ENCODE measurements at regions not wholly inside any gene's neighbourhood (a gene's known extent, or its start where the extent isn't known, plus 50 kb on each side); places are given as distances from the start of the nearest gene placed in this dataset.
A peak's percentile ranks its signal among the peaks of the same experiment; 100 is the strongest.

GRCh38 chr20:52529826-52530225, 338.2 kb upstream of the ZFP64 start:
- Histone ChIP-seq H3K27me3 (ENCODE audit: control insufficient read depth in 5 of 5, insufficient read depth in 4 of 5, low read length in 5 of 5) (peaks cover 0 to 4% (median 0%) of the 10 kb centered on the region in 5 donors), H3K4me1 (ENCODE audit: control insufficient read depth in 5 of 5, insufficient read depth in 5 of 5, low read length in 5 of 5) (no peaks in the 10 kb centered on the region), H3K9ac (ENCODE audit: low read length in 5 of 5) (no peak overlapping the region), H3K4me3 (ENCODE audit: low read depth in 1 of 5, low read length in 5 of 5) (no peak overlapping the region), H3K27ac (ENCODE audit: low read depth, low read length) (no peak overlapping the region), H3K9me3 (ENCODE audit: control insufficient read depth in 5 of 5, low read length in 5 of 5) (peaks cover 0 to 3% (median 0%) of the 10 kb centered on the region in 5 donors), H3K36me3 (ENCODE audit: control insufficient read depth in 5 of 5, insufficient read depth in 5 of 5, low read length in 5 of 5) (no peaks in the 10 kb centered on the region)

- Histone ChIP-seq H3K4me1 (ENCODE audit: control insufficient read depth in 5 of 5, insufficient read depth in 5 of 5, low read length in 5 of 5) (no peaks in the 10 kb centered on the region), H3K27ac (ENCODE audit: low read depth, low read length) (no peak overlapping the region), H3K9ac (ENCODE audit: low read length in 5 of 5) (no peak overlapping the region), H3K4me3 (ENCODE audit: low read depth in 1 of 5, low read length in 5 of 5) (no peak overlapping the region), H3K27me3 (ENCODE audit: control insufficient read depth in 5 of 5, insufficient read depth in 4 of 5, low read length in 5 of 5) (peaks cover 0 to 1% (median 0%) of the 10 kb centered on the region in 5 donors), H3K36me3 (ENCODE audit: control insufficient read depth in 5 of 5, insufficient read depth in 5 of 5, low read length in 5 of 5) (no peaks in the 10 kb centered on the region), H3K9me3 (ENCODE audit: control insufficient read depth in 5 of 5, low read length in 5 of 5) (peaks cover 0 to 7% (median 3%) of the 10 kb centered on the region in 5 donors)
Observed at GRCh38 chr20:52524861-52525260, 333.3 kb upstream of the ZFP64 start.

GRCh38 chr20:52518735-52519134, 327.2 kb upstream of the ZFP64 start:
- peaks cover 0 to 7% (median 3%) of the 10 kb centered on the region in 5 donors for H3K9me3 ChIP-seq (ENCODE audit: control insufficient read depth in 5 of 5, low read length in 5 of 5)
- no peaks in the 10 kb centered on the region for H3K27me3 ChIP-seq (ENCODE audit: control insufficient read depth in 5 of 5, insufficient read depth in 4 of 5, low read length in 5 of 5)
- no peak overlapping the region for H3K9ac ChIP-seq (ENCODE audit: low read length in 5 of 5)
- no peaks in the 10 kb centered on the region for H3K4me1 ChIP-seq (ENCODE audit: control insufficient read depth in 5 of 5, insufficient read depth in 5 of 5, low read length in 5 of 5)
- no peaks in the 10 kb centered on the region for H3K36me3 ChIP-seq (ENCODE audit: control insufficient read depth in 5 of 5, insufficient read depth in 5 of 5, low read length in 5 of 5)
- H3K4me3 ChIP-seq (ENCODE audit: low read depth in 1 of 5, low read length in 5 of 5) = no peak overlapping the region
- no peak overlapping the region for H3K27ac ChIP-seq (ENCODE audit: low read depth, low read length)

- H3K36me3 ChIP-seq (ENCODE audit: control insufficient read depth in 5 of 5, insufficient read depth in 5 of 5, low read length in 5 of 5) = no peaks in the 10 kb centered on the region
- no peak overlapping the region for H3K4me3 ChIP-seq (ENCODE audit: low read depth in 1 of 5, low read length in 5 of 5)
- H3K27ac ChIP-seq (ENCODE audit: low read depth, low read length) = no peak overlapping the region
- no peaks in the 10 kb centered on the region for H3K4me1 ChIP-seq (ENCODE audit: control insufficient read depth in 5 of 5, insufficient read depth in 5 of 5, low read length in 5 of 5)
- H3K9me3 ChIP-seq (ENCODE audit: control insufficient read depth in 5 of 5, low read length in 5 of 5) = peaks cover 0 to 2% (median 1%) of the 10 kb centered on the region in 5 donors
- no peak overlapping the region for H3K9ac ChIP-seq (ENCODE audit: low read length in 5 of 5)
- no peaks in the 10 kb centered on the region for H3K27me3 ChIP-seq (ENCODE audit: control insufficient read depth in 5 of 5, insufficient read depth in 4 of 5, low read length in 5 of 5)
Observed at GRCh38 chr20:52515877-52516276, 324.3 kb upstream of the ZFP64 start.

GRCh38 chr20:52500157-52500556, 308.6 kb upstream of the ZFP64 start:
- no peaks in the 10 kb centered on the region for H3K36me3 ChIP-seq (ENCODE audit: control insufficient read depth in 5 of 5, insufficient read depth in 5 of 5, low read length in 5 of 5)
- H3K4me3 ChIP-seq (ENCODE audit: low read depth in 1 of 5, low read length in 5 of 5) = no peak overlapping the region
- H3K27ac ChIP-seq (ENCODE audit: low read depth, low read length) = no peak overlapping the region
- no peaks in the 10 kb centered on the region for H3K9me3 ChIP-seq (ENCODE audit: control insufficient read depth in 5 of 5, low read length in 5 of 5)
- H3K9ac ChIP-seq (ENCODE audit: low read length in 5 of 5) = no peak overlapping the region
- no peaks in the 10 kb centered on the region for H3K4me1 ChIP-seq (ENCODE audit: control insufficient read depth in 5 of 5, insufficient read depth in 5 of 5, low read length in 5 of 5)
- peaks cover 0 to 8% (median 3%) of the 10 kb centered on the region in 5 donors for H3K27me3 ChIP-seq (ENCODE audit: control insufficient read depth in 5 of 5, insufficient read depth in 4 of 5, low read length in 5 of 5)

- H3K27ac ChIP-seq (ENCODE audit: low read depth, low read length) = no peak overlapping the region
- H3K4me3 ChIP-seq (ENCODE audit: low read depth in 1 of 5, low read length in 5 of 5) = no peak overlapping the region
- H3K27me3 ChIP-seq (ENCODE audit: control insufficient read depth in 5 of 5, insufficient read depth in 4 of 5, low read length in 5 of 5) = peaks cover 0 to 10% (median 7%) of the 10 kb centered on the region in 5 donors
- peaks cover 0 to 10% (median 5%) of the 10 kb centered on the region in 5 donors for H3K4me1 ChIP-seq (ENCODE audit: control insufficient read depth in 5 of 5, insufficient read depth in 5 of 5, low read length in 5 of 5)
- H3K36me3 ChIP-seq (ENCODE audit: control insufficient read depth in 5 of 5, insufficient read depth in 5 of 5, low read length in 5 of 5) = no peaks in the 10 kb centered on the region
- no peaks in the 10 kb centered on the region for H3K9me3 ChIP-seq (ENCODE audit: control insufficient read depth in 5 of 5, low read length in 5 of 5)
- no peak overlapping the region for H3K9ac ChIP-seq (ENCODE audit: low read length in 5 of 5)
Observed at GRCh38 chr20:52497731-52498130, 306.2 kb upstream of the ZFP64 start.

DNA sequence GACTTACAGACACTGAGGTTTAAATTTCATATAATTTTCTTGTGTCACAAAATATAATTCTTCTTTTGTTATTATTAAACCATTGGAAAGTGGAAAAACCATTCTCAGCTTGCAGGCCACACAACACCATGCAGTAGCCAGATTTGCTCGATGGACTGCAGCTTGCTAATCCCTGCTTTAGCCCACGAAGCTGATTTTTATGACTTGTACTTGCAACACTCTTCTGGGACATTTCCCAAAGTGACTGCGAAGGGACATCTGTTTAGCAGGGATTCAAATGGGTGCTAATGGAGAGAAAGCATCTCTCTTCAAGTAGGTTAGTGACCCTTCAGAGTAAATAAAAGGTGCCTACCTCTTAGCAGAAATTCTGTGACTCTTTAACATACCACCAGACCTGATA, 304.6 kb upstream of the ZFP64 start:
- no peaks in the 10 kb centered on the region for H3K36me3 ChIP-seq (ENCODE audit: control insufficient read depth in 5 of 5, insufficient read depth in 5 of 5, low read length in 5 of 5)
- H3K9ac ChIP-seq (ENCODE audit: low read length in 5 of 5) = no peak overlapping the region
- no peak overlapping the region for H3K27ac ChIP-seq (ENCODE audit: low read depth, low read length)
- no peak overlapping the region for H3K4me3 ChIP-seq (ENCODE audit: low read depth in 1 of 5, low read length in 5 of 5)
- no peaks in the 10 kb centered on the region for H3K9me3 ChIP-seq (ENCODE audit: control insufficient read depth in 5 of 5, low read length in 5 of 5)
- peaks cover 0 to 15% (median 7%) of the 10 kb centered on the region in 5 donors for H3K4me1 ChIP-seq (ENCODE audit: control insufficient read depth in 5 of 5, insufficient read depth in 5 of 5, low read length in 5 of 5)
- peaks cover 0 to 10% (median 7%) of the 10 kb centered on the region in 5 donors for H3K27me3 ChIP-seq (ENCODE audit: control insufficient read depth in 5 of 5, insufficient read depth in 4 of 5, low read length in 5 of 5)

DNA sequence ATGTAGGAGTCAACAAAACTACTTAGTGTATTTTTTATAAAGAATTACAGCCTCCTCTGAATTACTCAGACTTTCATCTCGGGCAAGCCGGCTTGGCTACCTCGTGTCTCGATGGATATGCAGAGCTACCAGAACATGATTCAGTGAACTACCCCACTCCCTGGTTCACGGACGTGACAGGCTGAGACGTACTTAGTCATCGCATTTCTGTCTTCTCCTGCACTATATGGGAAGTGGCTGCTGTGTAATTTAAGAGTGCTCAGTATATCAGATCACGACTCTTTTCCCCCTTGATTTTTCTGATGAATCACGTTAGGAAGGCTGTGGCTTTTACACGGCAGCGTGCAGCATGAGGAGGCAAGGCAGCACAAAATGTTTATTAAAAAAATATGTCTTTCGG, 302.7 kb upstream of the ZFP64 start:
- no peak overlapping the region for H3K9ac ChIP-seq (ENCODE audit: low read length in 5 of 5)
- peaks cover 0 to 15% (median 7%) of the 10 kb centered on the region in 5 donors for H3K4me1 ChIP-seq (ENCODE audit: control insufficient read depth in 5 of 5, insufficient read depth in 5 of 5, low read length in 5 of 5)
- H3K9me3 ChIP-seq (ENCODE audit: control insufficient read depth in 5 of 5, low read length in 5 of 5) = no peaks in the 10 kb centered on the region
- H3K36me3 ChIP-seq (ENCODE audit: control insufficient read depth in 5 of 5, insufficient read depth in 5 of 5, low read length in 5 of 5) = no peaks in the 10 kb centered on the region
- H3K4me3 ChIP-seq (ENCODE audit: low read depth in 1 of 5, low read length in 5 of 5) = no peak overlapping the region
- H3K27me3 ChIP-seq (ENCODE audit: control insufficient read depth in 5 of 5, insufficient read depth in 4 of 5, low read length in 5 of 5) = peaks cover 0 to 12% (median 7%) of the 10 kb centered on the region in 5 donors
- no peak overlapping the region for H3K27ac ChIP-seq (ENCODE audit: low read depth, low read length)

DNA sequence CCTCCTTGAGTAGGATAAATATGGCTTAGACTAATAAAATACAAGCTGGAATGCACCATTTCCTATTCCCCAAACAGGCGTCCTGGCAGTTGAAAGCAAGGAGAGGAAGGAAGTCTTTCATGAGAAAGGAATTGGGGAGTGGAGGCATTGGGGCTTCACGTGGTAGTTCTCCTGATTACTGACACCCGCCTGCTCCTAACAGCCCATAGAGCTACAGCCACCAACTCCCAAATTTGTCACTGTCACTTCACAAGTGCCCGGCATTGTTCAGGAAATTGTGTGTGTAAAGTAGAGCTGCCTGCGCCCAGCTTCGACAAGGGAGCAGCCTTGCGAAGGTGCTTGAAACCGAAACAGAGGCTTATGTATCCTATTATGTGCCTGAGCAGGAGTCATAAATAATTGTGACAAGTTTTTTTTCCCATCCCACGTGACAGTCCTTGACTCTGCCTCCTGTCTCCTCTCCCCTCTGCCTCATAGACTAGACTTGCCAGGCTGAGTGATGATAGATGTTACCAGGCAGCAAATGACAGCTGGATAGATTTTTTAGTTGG, 301.7 kb upstream of the ZFP64 start:
- Histone ChIP-seq H3K9me3 (ENCODE audit: control insufficient read depth in 5 of 5, low read length in 5 of 5) (no peaks in the 10 kb centered on the region), H3K4me3 (ENCODE audit: low read depth in 1 of 5, low read length in 5 of 5) (peak overlapping the region; percentile 22 to 69 (median 59)), H3K4me1 (ENCODE audit: control insufficient read depth in 5 of 5, insufficient read depth in 5 of 5, low read length in 5 of 5) (peaks cover 0 to 15% (median 7%) of the 10 kb centered on the region in 5 donors), H3K27ac (ENCODE audit: low read depth, low read length) (peak overlapping the region; percentile 35), H3K36me3 (ENCODE audit: control insufficient read depth in 5 of 5, insufficient read depth in 5 of 5, low read length in 5 of 5) (no peaks in the 10 kb centered on the region), H3K9ac (ENCODE audit: low read length in 5 of 5) (peak overlapping the region in 1 of 5 donors; percentile 57), H3K27me3 (ENCODE audit: control insufficient read depth in 5 of 5, insufficient read depth in 4 of 5, low read length in 5 of 5) (peaks cover 0 to 12% (median 7%) of the 10 kb centered on the region in 5 donors)

DNA sequence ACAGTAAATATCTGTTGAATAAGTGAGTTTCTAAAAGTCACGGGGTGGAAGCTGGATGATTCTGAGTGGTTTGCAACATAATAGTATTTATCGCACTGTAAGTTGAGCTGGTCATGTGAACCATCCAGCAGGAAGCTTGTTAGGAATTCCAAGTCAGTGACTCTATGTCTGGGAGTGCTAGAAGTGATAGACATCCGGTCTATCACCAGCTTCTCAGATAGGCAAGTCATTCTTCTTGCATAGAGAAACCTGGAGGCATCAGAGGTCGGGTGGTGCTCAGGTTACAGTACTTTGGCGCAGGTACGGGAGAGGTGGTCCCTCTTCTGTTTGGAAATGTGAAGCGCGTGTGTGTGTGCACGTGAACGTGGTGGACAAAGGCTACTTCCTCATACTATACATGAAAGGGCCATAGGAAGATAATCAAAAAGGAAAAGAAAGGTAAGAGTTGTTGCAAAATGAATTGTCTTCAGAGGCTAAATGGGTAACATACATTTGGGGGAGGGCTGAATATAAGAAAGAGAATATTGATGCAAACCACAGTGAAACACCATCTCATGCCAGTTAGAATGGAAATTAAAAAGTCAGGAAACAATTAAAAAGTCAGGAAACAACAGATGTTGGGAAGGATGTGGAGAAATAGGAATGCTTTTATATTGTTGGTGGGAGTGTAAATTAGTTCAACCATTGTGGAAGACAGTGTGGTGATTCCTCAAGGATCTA, 299.3 kb upstream of the ZFP64 start:
- Histone ChIP-seq H3K4me1 (ENCODE audit: control insufficient read depth in 5 of 5, insufficient read depth in 5 of 5, low read length in 5 of 5) (peaks cover 0 to 15% (median 7%) of the 10 kb centered on the region in 5 donors), H3K36me3 (ENCODE audit: control insufficient read depth in 5 of 5, insufficient read depth in 5 of 5, low read length in 5 of 5) (no peaks in the 10 kb centered on the region), H3K9me3 (ENCODE audit: control insufficient read depth in 5 of 5, low read length in 5 of 5) (no peaks in the 10 kb centered on the region), H3K27ac (ENCODE audit: low read depth, low read length) (no peak overlapping the region), H3K4me3 (ENCODE audit: low read depth in 1 of 5, low read length in 5 of 5) (no peak overlapping the region), H3K27me3 (ENCODE audit: control insufficient read depth in 5 of 5, insufficient read depth in 4 of 5, low read length in 5 of 5) (peaks cover 0 to 12% (median 7%) of the 10 kb centered on the region in 5 donors), H3K9ac (ENCODE audit: low read length in 5 of 5) (no peak overlapping the region)

Data from subcutaneous abdominal adipose tissue (tissue), 5 donors.